Astrocyte (in vitro differentiated cells and primary cell): ENCODE measurements at regions not wholly inside any gene's neighbourhood (a gene's known extent, or its start where the extent isn't known, plus 50 kb on each side); places are given as distances from the start of the nearest gene placed in this dataset.

Experiments
- DNase-seq: peaks from one replicate; pipeline ENCODE4 v3.0.0-alpha.2; 2010; ENCODE audit warnings: low read depth
- FAIRE-seq: peaks from 2 replicates; lab custom pipeline; 2011; peaks lifted over from hg19 to GRCh38; lab: Jason Lieb, UNC
- H2AFZ ChIP-seq: 2 replicates; pipeline ENCODE4 v1.6.0; 2012; ENCODE audit warnings: low read depth, low read length, inconsistent platforms
- H3K27ac ChIP-seq: 2 replicates; pipeline ENCODE4 v1.5.1; 2011; ENCODE audit warnings: low read depth, low read length, inconsistent platforms
- H3K27me3 ChIP-seq: 2 replicates; pipeline ENCODE4 v1.6.0; 2011; ENCODE audit warnings: low read length, inconsistent platforms; ENCODE audit not compliant: insufficient read depth
- H3K36me3 ChIP-seq: 2 replicates; pipeline ENCODE4 v1.5.1; 2011; ENCODE audit warnings: low read length, inconsistent platforms; ENCODE audit not compliant: insufficient read depth
- H3K4me1 ChIP-seq: 2 replicates; pipeline ENCODE4 v1.5.1; 2011; ENCODE audit warnings: low read length, inconsistent platforms; ENCODE audit not compliant: insufficient read depth
- H3K4me2 ChIP-seq: 2 replicates; pipeline ENCODE4 v1.6.0; 2012; ENCODE audit warnings: low read length, inconsistent platforms
- H3K4me3 ChIP-seq: 2 replicates; pipeline ENCODE4 v1.5.1; 2011; ENCODE audit warnings: low read depth, mild to moderate bottlenecking, low read length, inconsistent platforms; ENCODE audit not compliant: insufficient read depth
- H3K79me2 ChIP-seq: 2 replicates; pipeline ENCODE4 v1.6.0; 2012; ENCODE audit warnings: mild to moderate bottlenecking, low read length, inconsistent platforms; ENCODE audit not compliant: insufficient read depth
- H3K9ac ChIP-seq: 2 replicates; pipeline ENCODE4 v1.6.0; 2012; ENCODE audit warnings: mild to moderate bottlenecking, low read length, inconsistent platforms
- H3K9me3 ChIP-seq: 2 replicates; pipeline ENCODE4 v1.5.1; 2012; ENCODE audit warnings: low read depth, mild to moderate bottlenecking, low read length, inconsistent platforms; ENCODE audit not compliant: insufficient read depth
- H4K20me1 ChIP-seq: 2 replicates; pipeline ENCODE4 v1.6.0; 2012; ENCODE audit warnings: low read length, inconsistent platforms; ENCODE audit not compliant: insufficient read depth
- H3K27ac Mint-ChIP-seq: one replicate; pipeline ENCODE4 v1.8.0; 2021; ENCODE audit warnings: mild to moderate bottlenecking, mixed read lengths; ENCODE audit not compliant: unreplicated experiment
- H3K27me3 Mint-ChIP-seq: one replicate; pipeline ENCODE4 v1.8.0; 2021; ENCODE audit warnings: low read depth, mixed read lengths; ENCODE audit not compliant: unreplicated experiment
- H3K36me3 Mint-ChIP-seq: one replicate; pipeline ENCODE4 v1.8.0; 2021; ENCODE audit warnings: low read depth, mixed read lengths; ENCODE audit not compliant: unreplicated experiment
- H3K4me1 Mint-ChIP-seq: one replicate; pipeline ENCODE4 v1.8.0; 2021; ENCODE audit warnings: low read depth, mixed read lengths; ENCODE audit not compliant: unreplicated experiment
- H3K4me3 Mint-ChIP-seq: one replicate; pipeline ENCODE4 v1.8.0; 2021; ENCODE audit warnings: mild to moderate bottlenecking, moderate library complexity, mixed read lengths; ENCODE audit not compliant: unreplicated experiment
- H3K9me3 Mint-ChIP-seq: one replicate; pipeline ENCODE4 v1.8.0; 2021; ENCODE audit warnings: mild to moderate bottlenecking, mixed read lengths; ENCODE audit not compliant: unreplicated experiment
- EZH2 ChIP-seq: IDR thresholded peaks from 2 replicates; pipeline ENCODE4 v1.6.1; 2012; ENCODE audit warnings: mild to moderate bottlenecking, low read length, inconsistent platforms; ENCODE audit not compliant: insufficient read depth
- TF ChIP-seq, protein P1 (sequence below): IDR thresholded peaks from 2 replicates; pipeline ENCODE4 v1.5.1; 2011; ENCODE audit warnings: low read depth, mild to moderate bottlenecking, inconsistent platforms, low read length, moderate library complexity; ENCODE audit not compliant: insufficient read depth

GRCh38 chr10:27413387-27413786, 90.7 kb upstream of the RAB18 start:
- Mint-ChIP-seq H3K4me3 (no peak overlapping the region), H3K4me1 (no peaks in the 10 kb centered on the region), H3K27ac (no peak overlapping the region), H3K36me3 (no peaks in the 10 kb centered on the region), H3K27me3 (peaks cover 6% of the 10 kb centered on the region), H3K9me3 (peaks cover 3% of the 10 kb centered on the region)
- Histone ChIP-seq H3K4me1 (no peaks in the 10 kb centered on the region), H4K20me1 (no peaks in the 10 kb centered on the region), H2AFZ (no peak overlapping the region), H3K4me3 (no peak overlapping the region), H3K27ac (no peak overlapping the region), H3K4me2 (no peak overlapping the region), H3K9me3 (peaks cover 4% of the 10 kb centered on the region), H3K27me3 (no peaks in the 10 kb centered on the region), H3K9ac (no peak overlapping the region), H3K36me3 (no peaks in the 10 kb centered on the region), H3K79me2 (no peaks in the 10 kb centered on the region)
- no peak for FAIRE-seq
- no peak for DNase-seq
- TF ChIP-seq EZH2: no peak
- TF ChIP-seq, protein P1, sequence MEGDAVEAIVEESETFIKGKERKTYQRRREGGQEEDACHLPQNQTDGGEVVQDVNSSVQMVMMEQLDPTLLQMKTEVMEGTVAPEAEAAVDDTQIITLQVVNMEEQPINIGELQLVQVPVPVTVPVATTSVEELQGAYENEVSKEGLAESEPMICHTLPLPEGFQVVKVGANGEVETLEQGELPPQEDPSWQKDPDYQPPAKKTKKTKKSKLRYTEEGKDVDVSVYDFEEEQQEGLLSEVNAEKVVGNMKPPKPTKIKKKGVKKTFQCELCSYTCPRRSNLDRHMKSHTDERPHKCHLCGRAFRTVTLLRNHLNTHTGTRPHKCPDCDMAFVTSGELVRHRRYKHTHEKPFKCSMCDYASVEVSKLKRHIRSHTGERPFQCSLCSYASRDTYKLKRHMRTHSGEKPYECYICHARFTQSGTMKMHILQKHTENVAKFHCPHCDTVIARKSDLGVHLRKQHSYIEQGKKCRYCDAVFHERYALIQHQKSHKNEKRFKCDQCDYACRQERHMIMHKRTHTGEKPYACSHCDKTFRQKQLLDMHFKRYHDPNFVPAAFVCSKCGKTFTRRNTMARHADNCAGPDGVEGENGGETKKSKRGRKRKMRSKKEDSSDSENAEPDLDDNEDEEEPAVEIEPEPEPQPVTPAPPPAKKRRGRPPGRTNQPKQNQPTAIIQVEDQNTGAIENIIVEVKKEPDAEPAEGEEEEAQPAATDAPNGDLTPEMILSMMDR: no peak

GRCh38 chr10:27410153-27410552, 94.0 kb upstream of the RAB18 start:
- no peak overlapping the region for H3K4me3 Mint-ChIP-seq
- H3K27me3 ChIP-seq: no peaks in the 10 kb centered on the region
- H3K27ac Mint-ChIP-seq: no peak overlapping the region
- H3K36me3 ChIP-seq: no peaks in the 10 kb centered on the region
- TF ChIP-seq EZH2: no peak
- FAIRE-seq (no peak), DNase-seq (no peak)
- H3K27me3 Mint-ChIP-seq: peaks cover 6% of the 10 kb centered on the region
- no peak overlapping the region for H3K9ac ChIP-seq
- no peaks in the 10 kb centered on the region for H3K79me2 ChIP-seq
- peaks cover 4% of the 10 kb centered on the region for H3K9me3 ChIP-seq
- H3K4me1 Mint-ChIP-seq: no peaks in the 10 kb centered on the region
- H3K27ac ChIP-seq: no peak overlapping the region
- no peaks in the 10 kb centered on the region for H3K4me1 ChIP-seq
- no peaks in the 10 kb centered on the region for H3K9me3 Mint-ChIP-seq
- no peak overlapping the region for H2AFZ ChIP-seq
- H4K20me1 ChIP-seq: no peaks in the 10 kb centered on the region
- no peaks in the 10 kb centered on the region for H3K36me3 Mint-ChIP-seq
- H3K4me2 ChIP-seq: no peak overlapping the region
- no peak overlapping the region for H3K4me3 ChIP-seq

- Histone ChIP-seq H4K20me1 (no peaks in the 10 kb centered on the region), H2AFZ (no peak overlapping the region), H3K4me2 (no peak overlapping the region), H3K36me3 (no peaks in the 10 kb centered on the region), H3K79me2 (no peaks in the 10 kb centered on the region), H3K9ac (no peak overlapping the region), H3K27me3 (no peaks in the 10 kb centered on the region), H3K4me3 (no peak overlapping the region), H3K9me3 (no peaks in the 10 kb centered on the region), H3K4me1 (no peaks in the 10 kb centered on the region), H3K27ac (no peak overlapping the region)
- TF ChIP-seq EZH2: no peak
- TF ChIP-seq, protein P1: no peak
- Mint-ChIP-seq H3K27ac (no peak overlapping the region), H3K27me3 (no peaks in the 10 kb centered on the region), H3K36me3 (no peaks in the 10 kb centered on the region), H3K4me1 (no peaks in the 10 kb centered on the region), H3K9me3 (no peaks in the 10 kb centered on the region), H3K4me3 (no peak overlapping the region)
- FAIRE-seq (no peak), DNase-seq (no peak)
Observed at GRCh38 chr10:27407271-27407670, 96.8 kb upstream of the RAB18 start.
